ENCODE measurements at regions not wholly inside any gene's neighbourhood (a gene's known extent, or its start where the extent isn't known, plus 50 kb on each side); places are given as distances from the start of the nearest gene placed in this dataset.

GRCh38 chr6:51016489-51016888 is 197.8 kb downstream of the TFAP2B start:
- TF ChIP-seq ZFP3 (tag by site-specific recombination; IDR thresholded peaks at IDR 0.05; ENCODE audit: low read depth) (no peak), ZNF148 (tag by site-specific recombination; IDR thresholded peaks at IDR 0.05; ENCODE audit: borderline replicate concordance) (no peak)

Measured in HEK293 (cell line).